ENCODE measurements at regions not wholly inside any gene's neighbourhood (a gene's known extent, or its start where the extent isn't known, plus 50 kb on each side); places are given as distances from the start of the nearest gene placed in this dataset.

- Mint-ChIP-seq H3K27ac (no peak overlapping the region), H3K36me3 (ENCODE audit: low read depth) (peaks cover 56% of the 10 kb centered on the region), H3K4me1 (peaks cover 21% of the 10 kb centered on the region), H3K27me3 (ENCODE audit: insufficient read depth, low read depth, poor library complexity) (peaks cover 8% of the 10 kb centered on the region), H3K4me3 (no peak overlapping the region), H3K9me3 (peaks cover 49% of the 10 kb centered on the region)
- H3K4me3 ChIP-seq, result no peak overlapping the region
- no peaks in the 10 kb centered on the region for H4K20me1 ChIP-seq (replicated peaks; ENCODE audit: insufficient read depth)
- peaks cover 11% of the 10 kb centered on the region for H3K36me3 ChIP-seq (ENCODE audit: insufficient read depth)
- no peak overlapping the region for H3K27ac ChIP-seq (ENCODE audit: low read depth)
- TF ChIP-seq JUNB (IDR thresholded peaks at IDR 0.05; ENCODE audit: unreplicated experiment) (no peak), EZH2phosphoT487 (IDR thresholded peaks at IDR 0.05; ENCODE audit: unreplicated experiment) (no peak)
- H3K79me2 ChIP-seq (replicated peaks; ENCODE audit: insufficient read depth), result no peaks in the 10 kb centered on the region
- peaks cover 21% of the 10 kb centered on the region for H3K4me1 ChIP-seq (ENCODE audit: insufficient read depth)
- no peaks in the 10 kb centered on the region for H3K27me3 ChIP-seq (ENCODE audit: insufficient read depth)
- ATAC-seq (no peak), DNase-seq (ENCODE audit: low spot score) (no peak)
- peaks cover 9% of the 10 kb centered on the region; the same call in 1 of the 2 replicates for H3F3A ChIP-seq (replicated peaks; ENCODE audit: low read depth)
- no peak overlapping the region for H3K4me2 ChIP-seq
- H2AFZ ChIP-seq, result no peak overlapping the region
- H3K9me2 ChIP-seq (ENCODE audit: insufficient read depth), result peaks cover 13% of the 10 kb centered on the region
These were observed 258.4 kb downstream of the CD83 start for GRCh38 chr6:14375930-14376329.

- H3K27ac ChIP-seq (ENCODE audit: low read depth), result peak overlapping the region; percentile 94
- Mint-ChIP-seq H3K36me3 (ENCODE audit: low read depth) (peaks cover 41% of the 10 kb centered on the region), H3K4me1 (peaks cover 55% of the 10 kb centered on the region), H3K27ac (peak overlapping the region; percentile 96), H3K9me3 (peaks cover 37% of the 10 kb centered on the region), H3K4me3 (no peak overlapping the region), H3K27me3 (ENCODE audit: insufficient read depth, low read depth, poor library complexity) (peaks cover 4% of the 10 kb centered on the region)
- peak overlapping the region; percentile 12 for H3K4me2 ChIP-seq
- no peaks in the 10 kb centered on the region for H3K79me2 ChIP-seq (replicated peaks; ENCODE audit: insufficient read depth)
- H4K20me1 ChIP-seq (replicated peaks; ENCODE audit: insufficient read depth), result no peaks in the 10 kb centered on the region
- 0 out of 2 replicates have a peak overlapping the region, but pooled peaks have one; percentile 3 for H3K4me3 ChIP-seq
- no peak overlapping the region for H2AFZ ChIP-seq
- no peak for TF ChIP-seq POLR2AphosphoS5 (IDR thresholded peaks at IDR 0.05; ENCODE audit: low read depth)
- TF ChIP-seq JUNB (IDR thresholded peaks at IDR 0.05; ENCODE audit: unreplicated experiment), result no peak
- peak in 1 of 2 experiments; percentile 35; a peak in 2 of 4 replicates for TF ChIP-seq CTCF (conservative IDR thresholded peaks at IDR 0.05; ENCODE audit: low read depth in 2 of 2)
- TF ChIP-seq EZH2 (IDR thresholded peaks at IDR 0.05; ENCODE audit: low read depth, unreplicated experiment), result no peak
- TF ChIP-seq NANOG (IDR thresholded peaks at IDR 0.05; ENCODE audit: borderline replicate concordance), result peak; percentile 97
- no peak for TF ChIP-seq ZNF114 (CRISPR knock-in tag; IDR thresholded peaks at IDR 0.05)
- TF ChIP-seq REST (IDR thresholded peaks at IDR 0.05; ENCODE audit: unreplicated experiment), result no peak
- peaks cover 4% of the 10 kb centered on the region; the same call in 1 of the 2 replicates for H3K9me2 ChIP-seq (ENCODE audit: insufficient read depth)
- DNase-seq (ENCODE audit: low spot score) (peak; percentile 79), ATAC-seq (peak; percentile 73)
- peaks cover 45% of the 10 kb centered on the region for H3K4me1 ChIP-seq (ENCODE audit: insufficient read depth)
- peaks cover 11% of the 10 kb centered on the region for H3K36me3 ChIP-seq (ENCODE audit: insufficient read depth)
- H3F3A ChIP-seq (replicated peaks; ENCODE audit: low read depth), result peaks cover 18% of the 10 kb centered on the region; the same call in 1 of the 2 replicates
- no peaks in the 10 kb centered on the region for H3K27me3 ChIP-seq (ENCODE audit: insufficient read depth)
These were observed 262.0 kb downstream of the CD83 start for GRCh38 chr6:14379568-14379967.
